Ishikawa (cell line): ENCODE measurements at regions not wholly inside any gene's neighbourhood (a gene's known extent, or its start where the extent isn't known, plus 50 kb on each side); places are given as distances from the start of the nearest gene placed in this dataset.

Source experiments
- CEBPB ChIP-seq: IDR thresholded peaks from 2 replicates; pipeline ENCODE4 v1.6.1; 2012
- CREB1 ChIP-seq: IDR thresholded peaks from 2 replicates; pipeline ENCODE4 v1.6.1; 2012; ENCODE audit warnings: low read depth
- EGR1 ChIP-seq: IDR thresholded peaks from 2 replicates; pipeline ENCODE4 v1.6.1; 2012
- EP300 ChIP-seq: IDR thresholded peaks from 2 replicates; pipeline ENCODE4 v1.6.1; 2012; ENCODE audit warnings: borderline replicate concordance
- FOXM1 ChIP-seq: IDR thresholded peaks from 2 replicates; pipeline ENCODE4 v1.6.1; 2012; ENCODE audit warnings: low read depth, borderline replicate concordance
- MAX ChIP-seq: IDR thresholded peaks from 2 replicates; pipeline ENCODE4 v1.6.1; 2012
- NFIC ChIP-seq: IDR thresholded peaks from 2 replicates; pipeline ENCODE4 v1.6.1; 2012
- RAD21 ChIP-seq: IDR thresholded peaks from 2 replicates; pipeline ENCODE4 v1.6.1; 2012; ENCODE audit warnings: low read depth
- REST ChIP-seq: IDR thresholded peaks from 2 replicates; pipeline ENCODE4 v1.6.1; 2012; ENCODE audit warnings: low read depth, mild to moderate bottlenecking
- TAF1 ChIP-seq: IDR thresholded peaks from 2 replicates; pipeline ENCODE4 v1.6.1; 2012; ENCODE audit warnings: low read depth, mild to moderate bottlenecking
- TCF12 ChIP-seq: IDR thresholded peaks from 2 replicates; pipeline ENCODE4 v1.6.1; 2012; ENCODE audit warnings: low read depth
- TEAD4 ChIP-seq: IDR thresholded peaks from 2 replicates; pipeline ENCODE4 v1.6.1; 2012
- USF1 ChIP-seq: IDR thresholded peaks from 2 replicates; pipeline ENCODE4 v1.6.1; 2012
- YY1 ChIP-seq: IDR thresholded peaks from 2 replicates; pipeline ENCODE4 v1.6.1; 2012; ENCODE audit warnings: low read depth
- ZBTB7A ChIP-seq: IDR thresholded peaks from 2 replicates; pipeline ENCODE4 v1.6.1; 2012; ENCODE audit warnings: low read depth

- TF ChIP-seq EGR1 (no peak), EP300 (no peak), CREB1 (no peak), YY1 (no peak), MAX (no peak), TAF1 (no peak), RAD21 (no peak), NFIC (no peak), CEBPB (no peak), USF1 (no peak), ZBTB7A (no peak), TCF12 (no peak), TEAD4 (no peak), FOXM1 (no peak), REST (no peak)
These were observed 141.4 kb upstream of the HABP2 start for GRCh38 chr10:113411456-113411855.

GRCh38 chr10:113412161-113412560 is 140.7 kb upstream of the HABP2 start:
- no peak for TF ChIP-seq EP300
- TF ChIP-seq USF1: no peak
- no peak for TF ChIP-seq RAD21
- no peak for TF ChIP-seq CEBPB
- TF ChIP-seq NFIC: no peak
- TF ChIP-seq TCF12: no peak
- TF ChIP-seq MAX: no peak

DNA sequence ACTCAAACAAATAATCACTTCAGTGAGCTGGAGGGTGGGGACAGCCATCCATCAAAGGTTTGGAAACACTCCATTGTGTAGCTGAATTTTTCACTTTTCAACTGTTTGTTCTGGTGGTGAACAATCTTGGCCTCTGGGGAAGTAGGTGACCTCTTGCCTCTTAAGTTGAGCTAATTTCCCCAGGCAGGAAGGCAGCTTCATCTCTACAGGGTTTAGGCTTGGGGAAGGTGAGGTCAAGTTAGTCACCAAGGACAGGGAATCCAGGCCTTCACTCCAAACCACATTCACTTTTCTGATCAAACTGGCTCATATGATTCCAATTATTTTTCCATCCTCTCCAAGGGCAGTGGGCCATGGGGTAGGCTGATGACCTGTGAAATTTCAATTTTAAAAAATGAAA is 138.3 kb upstream of the HABP2 start:
- no peak for TF ChIP-seq RAD21
- TF ChIP-seq FOXM1: no peak
- no peak for TF ChIP-seq REST
- no peak for TF ChIP-seq EGR1
- TF ChIP-seq USF1: no peak
- no peak for TF ChIP-seq TEAD4
- no peak for TF ChIP-seq TCF12
- TF ChIP-seq EP300: no peak
- no peak for TF ChIP-seq MAX
- no peak for TF ChIP-seq TAF1
- TF ChIP-seq CREB1: no peak

DNA sequence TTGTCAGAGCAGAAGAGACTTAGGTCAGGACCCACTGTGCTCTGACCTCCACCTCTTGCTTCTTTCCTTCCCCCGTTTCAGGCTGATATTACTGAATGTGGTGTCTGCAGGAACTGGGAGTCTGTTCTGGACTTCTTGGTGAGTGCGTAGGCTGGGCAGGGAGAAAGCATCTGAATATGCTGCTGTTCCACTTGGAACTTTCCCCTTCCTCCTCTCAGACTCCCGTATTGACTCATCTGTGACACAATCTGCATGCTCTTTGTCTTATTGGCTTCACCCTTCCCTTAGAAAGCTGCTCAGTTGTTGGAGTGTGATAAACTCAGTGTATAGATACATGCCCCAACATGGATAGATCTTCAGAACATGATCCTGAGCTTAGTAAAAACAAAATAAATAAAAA is 137.6 kb upstream of the HABP2 start:
- TF ChIP-seq USF1 (no peak), FOXM1 (no peak), EP300 (no peak), EGR1 (no peak), ZBTB7A (no peak), YY1 (no peak), NFIC (no peak), MAX (no peak), TCF12 (no peak), TAF1 (no peak), RAD21 (no peak), CREB1 (no peak)

- TF ChIP-seq EGR1: no peak
- TF ChIP-seq EP300: no peak
- no peak for TF ChIP-seq TEAD4
These were observed 132.7 kb upstream of the HABP2 start for GRCh38 chr10:113420057-113420732.
